HL-60 (cell line): ENCODE measurements at regions not wholly inside any gene's neighbourhood (a gene's known extent, or its start where the extent isn't known, plus 50 kb on each side); places are given as distances from the start of the nearest gene placed in this dataset.

Experiments used
- CTCF ChIP-seq: IDR thresholded peaks from one replicate; pipeline ENCODE4 v1.5.1; 2011; ENCODE audit warnings: low read length, control low read depth, inconsistent platforms; ENCODE audit not compliant: insufficient read depth
- REST ChIP-seq: IDR thresholded peaks from 2 replicates; pipeline ENCODE4 v1.6.1; 2012; ENCODE audit warnings: low read depth; ENCODE audit not compliant: insufficient replicate concordance

- TF ChIP-seq CTCF (no peak), REST (no peak)
These were observed 158.8 kb downstream of the RPAP3 start for GRCh38 chr12:47547077-47547476.
